GM19238 (cell line): ENCODE measurements at regions not wholly inside any gene's neighbourhood (a gene's known extent, or its start where the extent isn't known, plus 50 kb on each side); places are given as distances from the start of the nearest gene placed in this dataset.
"Not testable (repeated sequence)": the region's sequence is repeated elsewhere in the genome, so short reads cannot be mapped to it uniquely, and the experiment has no call there.

Experiments
- DNase-seq: peaks from one replicate; pipeline ENCODE4 v3.0.0; 2011; ENCODE audit warnings: low spot score; ENCODE audit not compliant: insufficient read length

GRCh38 chr16:60404401-60404800 is 1631.8 kb downstream of the CDH8 start:
- DNase-seq: no peak

- DNase-seq: not testable (repeated sequence)
Observed at GRCh38 chr16:60402941-60403340, 1633.3 kb downstream of the CDH8 start.

- DNase-seq: no peak
Observed at GRCh38 chr16:60392380-60392779, 1643.9 kb downstream of the CDH8 start.

DNA sequence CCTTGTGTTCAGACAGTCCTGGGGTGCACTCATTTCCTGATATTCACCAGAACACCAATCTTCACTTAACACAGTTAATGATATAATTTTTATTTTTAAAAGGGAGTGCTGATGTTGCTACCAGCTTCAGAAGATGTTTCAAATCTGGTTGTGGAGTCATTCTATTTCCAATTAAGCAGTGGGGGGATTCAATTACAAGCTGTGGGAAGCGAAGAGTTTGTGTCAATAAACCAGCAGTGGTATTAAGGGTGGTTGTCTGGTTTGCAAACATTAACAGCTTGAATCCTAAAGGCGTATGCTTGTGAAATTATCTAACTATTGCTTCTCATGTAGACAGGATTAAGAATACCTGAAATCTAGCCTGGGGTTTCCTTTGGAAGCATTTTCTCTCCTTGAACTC is 1637.5 kb upstream of the GOT2 start:
- DNase-seq: no peak

- DNase-seq: no peak
Observed at GRCh38 chr16:60367739-60368138, 1633.6 kb upstream of the GOT2 start.

- DNase-seq: no peak
Observed at GRCh38 chr16:60363566-60363965, 1629.5 kb upstream of the GOT2 start.

- not testable (repeated sequence) for DNase-seq
Observed at GRCh38 chr16:60359866-60360265, 1625.8 kb upstream of the GOT2 start.

GRCh38 chr16:60359412-60359811 is 1625.3 kb upstream of the GOT2 start:
- DNase-seq: not testable (repeated sequence)

GRCh38 chr16:60357876-60358522 is 1623.9 kb upstream of the GOT2 start:
- not testable (repeated sequence) for DNase-seq

- DNase-seq: no peak
Observed at GRCh38 chr16:60346256-60346655, 1612.1 kb upstream of the GOT2 start.

DNA sequence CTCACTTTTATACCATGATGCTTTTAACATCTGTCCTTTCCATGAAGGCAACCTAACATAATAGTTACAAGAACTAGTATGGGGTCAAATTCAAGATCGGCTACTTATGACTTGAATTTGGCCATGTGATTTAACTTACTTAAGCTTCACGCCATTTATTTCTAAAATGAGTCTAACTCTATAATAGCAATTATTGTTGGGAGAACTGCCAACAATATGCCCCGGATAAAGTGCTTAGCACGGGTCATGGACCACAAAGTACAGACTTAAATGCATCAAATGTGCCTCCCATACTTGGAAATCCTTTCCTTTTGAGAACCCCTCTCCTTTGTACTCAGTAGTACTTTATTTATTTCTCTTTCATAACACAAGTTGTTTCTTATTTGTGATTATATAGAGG is 1603.6 kb upstream of the GOT2 start:
- DNase-seq: no peak

- no peak for DNase-seq
Observed at GRCh38 chr16:60331168-60331567, 1597.1 kb upstream of the GOT2 start.

GRCh38 chr16:60329108-60329507 is 1595.0 kb upstream of the GOT2 start:
- no peak for DNase-seq

GRCh38 chr16:60328152-60328551 is 1594.0 kb upstream of the GOT2 start:
- DNase-seq: no peak

DNA sequence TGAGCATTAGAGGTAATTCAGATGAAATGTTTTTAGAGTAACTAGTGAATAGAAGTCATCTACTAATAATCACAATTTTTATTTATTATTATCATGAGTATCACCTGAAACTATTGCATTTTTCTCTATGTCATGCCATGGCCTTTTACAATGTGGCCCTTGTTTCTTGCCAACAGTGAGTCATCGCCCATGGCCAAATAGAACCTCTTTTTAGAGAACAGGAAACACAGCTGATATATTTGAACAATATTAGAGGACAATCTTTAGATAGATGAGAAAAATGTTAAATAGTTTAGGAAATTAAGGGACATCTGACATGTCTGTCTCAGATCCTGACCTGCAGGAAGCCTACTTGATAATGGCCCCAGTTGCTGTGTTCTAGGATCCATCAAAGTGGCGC is 1584.4 kb upstream of the GOT2 start:
- DNase-seq: no peak

GRCh38 chr16:60310846-60311445 is 1576.8 kb upstream of the GOT2 start:
- no peak for DNase-seq

DNA sequence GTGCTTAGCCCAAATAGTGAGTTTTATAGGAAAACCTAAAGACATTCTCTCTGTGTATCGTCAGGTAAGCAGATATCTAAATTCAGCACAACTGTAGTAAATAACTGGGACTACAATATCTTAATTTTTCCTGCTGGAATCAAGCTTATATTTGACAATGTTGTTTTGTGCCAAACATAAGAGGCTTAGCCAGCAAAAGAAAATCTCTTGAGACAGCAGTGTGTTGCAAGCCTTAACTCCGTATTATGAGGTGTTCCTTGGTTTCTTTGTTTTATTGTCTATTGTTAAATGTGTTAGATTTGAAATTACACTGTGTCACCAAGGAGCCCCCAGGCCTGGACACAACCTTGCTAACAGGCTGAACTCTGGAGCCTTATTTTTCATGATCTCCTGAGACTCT is 1570.6 kb upstream of the GOT2 start:
- DNase-seq: no peak

DNA sequence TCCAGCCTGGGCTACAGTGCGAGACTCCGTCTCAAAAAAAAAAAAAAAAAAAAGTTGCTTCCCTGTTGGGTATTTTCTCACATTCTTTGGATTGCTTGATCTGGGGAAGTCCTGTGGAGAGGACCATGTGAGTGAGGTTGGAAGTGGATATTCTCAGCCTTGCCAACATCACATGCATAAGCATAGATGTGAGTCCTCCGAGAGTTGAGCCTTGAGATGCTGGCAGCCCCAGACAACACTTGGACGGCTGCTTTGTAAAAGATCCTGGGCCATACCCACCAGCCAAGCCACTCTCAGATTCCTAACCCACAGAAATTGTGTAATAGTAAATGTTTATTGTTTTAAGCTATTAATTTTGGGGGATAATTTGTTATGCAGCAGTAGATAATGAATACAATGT is 1570.0 kb upstream of the GOT2 start:
- no peak for DNase-seq

GRCh38 chr16:60302676-60303075 is 1568.6 kb upstream of the GOT2 start:
- DNase-seq: no peak

- no peak for DNase-seq
Observed at GRCh38 chr16:60302261-60302660, 1568.1 kb upstream of the GOT2 start.

DNA sequence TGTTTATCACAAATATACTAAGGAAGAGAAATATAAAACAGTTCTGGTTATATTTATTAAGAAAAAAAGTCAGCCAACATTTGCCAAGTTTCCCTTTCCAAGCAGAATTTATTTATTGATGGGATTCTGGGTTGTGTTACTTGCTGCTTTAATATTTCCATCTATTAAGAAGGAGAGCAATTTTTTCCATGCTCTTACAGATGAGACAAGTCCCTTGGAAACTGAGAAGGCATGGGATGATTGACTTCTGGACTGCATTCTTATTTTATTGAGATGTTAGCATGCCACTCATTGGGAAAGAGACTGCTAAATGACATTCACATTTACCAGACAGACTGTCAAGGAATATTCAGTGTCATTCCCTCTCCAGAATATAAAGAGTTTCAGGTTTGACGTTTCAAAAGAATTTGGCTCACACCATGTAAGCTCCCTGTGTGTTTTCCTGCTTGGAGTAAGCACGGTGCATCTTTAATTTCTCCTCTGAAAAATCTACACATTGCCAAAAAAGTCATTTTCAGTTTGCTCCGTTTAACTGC is 1565.2 kb upstream of the GOT2 start:
- no peak for DNase-seq

DNA sequence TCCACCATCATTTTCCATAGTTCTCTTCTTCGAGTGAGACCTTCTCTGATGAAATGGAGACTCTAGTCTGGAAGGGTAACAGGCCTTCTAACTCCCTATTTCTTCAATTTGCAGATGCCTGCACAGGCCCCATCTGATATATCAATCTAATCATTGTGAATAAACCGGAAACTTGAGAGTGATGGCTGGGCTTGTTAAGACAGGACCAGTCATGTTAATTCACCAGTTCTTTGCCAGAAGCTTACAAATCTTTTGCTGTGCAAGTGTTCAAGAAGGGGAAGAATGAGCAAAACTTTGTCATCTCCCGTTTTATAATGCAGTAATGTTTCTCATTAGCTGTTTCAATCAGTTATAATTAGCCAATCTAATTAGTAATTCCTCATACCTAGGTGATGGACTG is 1561.3 kb upstream of the GOT2 start:
- DNase-seq: no peak

GRCh38 chr16:60285794-60286193 is 1551.7 kb upstream of the GOT2 start:
- no peak for DNase-seq
